ENCODE measurements at regions not wholly inside any gene's neighbourhood (a gene's known extent, or its start where the extent isn't known, plus 50 kb on each side); places are given as distances from the start of the nearest gene placed in this dataset.

DNA sequence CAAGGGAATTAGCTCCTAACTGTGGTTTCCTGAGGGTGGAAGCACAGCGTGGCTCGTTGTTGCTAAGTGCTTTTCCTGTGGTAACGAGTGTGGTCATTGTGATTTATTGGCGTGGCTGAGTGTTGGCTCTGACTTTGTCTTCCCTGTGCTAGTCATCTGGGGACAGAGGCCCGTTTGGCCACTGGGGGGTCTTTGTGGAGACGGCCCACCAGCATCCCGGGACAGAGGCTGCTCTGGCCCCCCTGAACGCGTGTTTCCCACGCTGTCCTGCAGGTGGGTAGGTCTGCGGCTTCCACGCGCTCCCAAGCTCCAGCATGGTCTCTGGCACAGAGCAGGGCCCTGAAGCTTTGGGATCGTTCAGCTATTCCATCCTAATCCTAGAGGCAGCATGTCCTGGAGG, 1040.0 kb downstream of the TBC1D22A start:
- TF ChIP-seq ZNF629 (CRISPR knock-in tag; conservative IDR thresholded peaks at IDR 0.05) (no peak), ESRRA (CRISPR knock-in tag; IDR thresholded peaks at IDR 0.05; ENCODE audit: low read depth) (no peak), POLR2A (IDR thresholded peaks at IDR 0.05; ENCODE audit: insufficient read depth in 1 of 2, low read depth in 2 of 2, low read length in 2 of 2) (no peak), HNRNPUL1 (IDR thresholded peaks at IDR 0.05; ENCODE audit: low read depth, low read length) (no peak), SP5 (CRISPR knock-in tag; IDR thresholded peaks at IDR 0.05; ENCODE audit: borderline replicate concordance, low read depth) (no peak), SETDB1 (CRISPR knock-in tag; IDR thresholded peaks at IDR 0.05; ENCODE audit: borderline replicate concordance) (no peak), ZNF577 (CRISPR knock-in tag; IDR thresholded peaks at IDR 0.05; ENCODE audit: borderline replicate concordance, low read depth) (no peak), HNRNPH1 (optimal IDR thresholded peaks at IDR 0.05; ENCODE audit: low read depth, low read length) (no peak)
- TF ChIP-seq, protein P1, sequence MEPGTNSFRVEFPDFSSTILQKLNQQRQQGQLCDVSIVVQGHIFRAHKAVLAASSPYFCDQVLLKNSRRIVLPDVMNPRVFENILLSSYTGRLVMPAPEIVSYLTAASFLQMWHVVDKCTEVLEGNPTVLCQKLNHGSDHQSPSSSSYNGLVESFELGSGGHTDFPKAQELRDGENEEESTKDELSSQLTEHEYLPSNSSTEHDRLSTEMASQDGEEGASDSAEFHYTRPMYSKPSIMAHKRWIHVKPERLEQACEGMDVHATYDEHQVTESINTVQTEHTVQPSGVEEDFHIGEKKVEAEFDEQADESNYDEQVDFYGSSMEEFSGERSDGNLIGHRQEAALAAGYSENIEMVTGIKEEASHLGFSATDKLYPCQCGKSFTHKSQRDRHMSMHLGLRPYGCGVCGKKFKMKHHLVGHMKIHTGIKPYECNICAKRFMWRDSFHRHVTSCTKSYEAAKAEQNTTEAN (CRISPR knock-in tag; conservative IDR thresholded peaks at IDR 0.05), result no peak
- TF ChIP-seq, protein P2, sequence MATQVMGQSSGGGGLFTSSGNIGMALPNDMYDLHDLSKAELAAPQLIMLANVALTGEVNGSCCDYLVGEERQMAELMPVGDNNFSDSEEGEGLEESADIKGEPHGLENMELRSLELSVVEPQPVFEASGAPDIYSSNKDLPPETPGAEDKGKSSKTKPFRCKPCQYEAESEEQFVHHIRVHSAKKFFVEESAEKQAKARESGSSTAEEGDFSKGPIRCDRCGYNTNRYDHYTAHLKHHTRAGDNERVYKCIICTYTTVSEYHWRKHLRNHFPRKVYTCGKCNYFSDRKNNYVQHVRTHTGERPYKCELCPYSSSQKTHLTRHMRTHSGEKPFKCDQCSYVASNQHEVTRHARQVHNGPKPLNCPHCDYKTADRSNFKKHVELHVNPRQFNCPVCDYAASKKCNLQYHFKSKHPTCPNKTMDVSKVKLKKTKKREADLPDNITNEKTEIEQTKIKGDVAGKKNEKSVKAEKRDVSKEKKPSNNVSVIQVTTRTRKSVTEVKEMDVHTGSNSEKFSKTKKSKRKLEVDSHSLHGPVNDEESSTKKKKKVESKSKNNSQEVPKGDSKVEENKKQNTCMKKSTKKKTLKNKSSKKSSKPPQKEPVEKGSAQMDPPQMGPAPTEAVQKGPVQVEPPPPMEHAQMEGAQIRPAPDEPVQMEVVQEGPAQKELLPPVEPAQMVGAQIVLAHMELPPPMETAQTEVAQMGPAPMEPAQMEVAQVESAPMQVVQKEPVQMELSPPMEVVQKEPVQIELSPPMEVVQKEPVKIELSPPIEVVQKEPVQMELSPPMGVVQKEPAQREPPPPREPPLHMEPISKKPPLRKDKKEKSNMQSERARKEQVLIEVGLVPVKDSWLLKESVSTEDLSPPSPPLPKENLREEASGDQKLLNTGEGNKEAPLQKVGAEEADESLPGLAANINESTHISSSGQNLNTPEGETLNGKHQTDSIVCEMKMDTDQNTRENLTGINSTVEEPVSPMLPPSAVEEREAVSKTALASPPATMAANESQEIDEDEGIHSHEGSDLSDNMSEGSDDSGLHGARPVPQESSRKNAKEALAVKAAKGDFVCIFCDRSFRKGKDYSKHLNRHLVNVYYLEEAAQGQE (IDR thresholded peaks at IDR 0.05; ENCODE audit: borderline replicate concordance in 1 of 2, low read depth in 1 of 2, low read length in 2 of 2), result no peak
- TF ChIP-seq, protein P3, sequence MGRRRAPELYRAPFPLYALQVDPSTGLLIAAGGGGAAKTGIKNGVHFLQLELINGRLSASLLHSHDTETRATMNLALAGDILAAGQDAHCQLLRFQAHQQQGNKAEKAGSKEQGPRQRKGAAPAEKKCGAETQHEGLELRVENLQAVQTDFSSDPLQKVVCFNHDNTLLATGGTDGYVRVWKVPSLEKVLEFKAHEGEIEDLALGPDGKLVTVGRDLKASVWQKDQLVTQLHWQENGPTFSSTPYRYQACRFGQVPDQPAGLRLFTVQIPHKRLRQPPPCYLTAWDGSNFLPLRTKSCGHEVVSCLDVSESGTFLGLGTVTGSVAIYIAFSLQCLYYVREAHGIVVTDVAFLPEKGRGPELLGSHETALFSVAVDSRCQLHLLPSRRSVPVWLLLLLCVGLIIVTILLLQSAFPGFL (CRISPR knock-in tag; IDR thresholded peaks at IDR 0.05), result no peak

Measured in HepG2 (cell line).